GM21529 (cell line): ENCODE measurements at regions not wholly inside any gene's neighbourhood (a gene's known extent, or its start where the extent isn't known, plus 50 kb on each side); places are given as distances from the start of the nearest gene placed in this dataset.
"Not testable (repeated sequence)": the region's sequence is repeated elsewhere in the genome, so short reads cannot be mapped to it uniquely, and the experiment has no call there.

Experiments used
- ATAC-seq: cut with Tn5 transposase; IDR thresholded peaks from one replicate; pipeline ENCODE4 v1.9.1; 2021; ENCODE audit not compliant: unreplicated experiment

GRCh38 chr4:150021483-150021882, 56.8 kb upstream of the DCLK2 start:
- ATAC-seq: no peak

- no peak for ATAC-seq
Measured at GRCh38 chr4:150023489-150023888, 54.8 kb upstream of the DCLK2 start.

- not testable (repeated sequence) for ATAC-seq
Measured at GRCh38 chr4:150026987-150027386, 51.3 kb upstream of the DCLK2 start.
